Lung (tissue), 11 donors: ENCODE measurements at regions not wholly inside any gene's neighbourhood (a gene's known extent, or its start where the extent isn't known, plus 50 kb on each side); places are given as distances from the start of the nearest gene placed in this dataset.

ENCODE experiments used
- ATAC-seq: fragments of 200-7000 bp; cut with Tn5 transposase; one replicate; pipeline ENCODE4 v1.9.1; 2020; ENCODE audit warnings: moderate number of reproducible peaks; ENCODE audit not compliant: insufficient read depth, low FRiP score
- DNase-seq, 3 donors: peaks; one replicate each; pipeline ENCODE4 v3.0.0-alpha.2; 2013 to 2017
- H3K27ac ChIP-seq, 2 donors: one replicate each; pipeline ENCODE4 v1.5.1; 2013; ENCODE audit warnings: mild to moderate bottlenecking in 2 of 2, moderate library complexity in 2 of 2, control low read depth in 1 of 2, inconsistent platforms in 1 of 2, low read depth in 1 of 2, low read length in 1 of 2
- H3K27me3 ChIP-seq, 3 donors: one replicate each; pipeline ENCODE4 v1.5.1; 2013; ENCODE audit warnings: low read length in 2 of 3; ENCODE audit not compliant: control insufficient read depth in 3 of 3, insufficient read depth in 3 of 3
- H3K36me3 ChIP-seq, 4 donors: one replicate each; pipeline ENCODE4 v1.5.1; 2013; ENCODE audit warnings: low read length in 4 of 4, mild to moderate bottlenecking in 1 of 4, moderate library complexity in 1 of 4; ENCODE audit not compliant: control insufficient read depth in 4 of 4, insufficient read depth in 4 of 4
- H3K4me1 ChIP-seq, 5 donors: one replicate each; pipeline ENCODE4 v1.5.1; 2013; ENCODE audit warnings: low read length in 5 of 5, mild to moderate bottlenecking in 2 of 5, moderate library complexity in 1 of 5; ENCODE audit not compliant: control insufficient read depth in 5 of 5, insufficient read depth in 5 of 5
- H3K4me3 ChIP-seq: one replicate; pipeline ENCODE4 v1.5.1; 2013; ENCODE audit warnings: mild to moderate bottlenecking, control low read depth, moderate library complexity
- H3K9ac ChIP-seq, 2 donors: one replicate each; pipeline ENCODE4 v1.5.1; 2013; ENCODE audit warnings: low read length in 2 of 2, control low read depth in 1 of 2; ENCODE audit not compliant: insufficient read depth in 1 of 2
- H3K9me3 ChIP-seq, 4 donors: one replicate each; pipeline ENCODE4 v1.5.1; 2013; ENCODE audit warnings: low read length in 3 of 4, mild to moderate bottlenecking in 1 of 4, moderate library complexity in 1 of 4; ENCODE audit not compliant: control insufficient read depth in 4 of 4, insufficient read depth in 3 of 4
- WGBS, 2 donors: extraction: QIAGEN DNeasy Blood & Tissue Kit; methylation state at CpG; one replicate each; pipeline ENCODE4 v1.1.7; 2013; 5-methylcytosine and 5-hydroxymethylcytosine counted together
- TF ChIP-seq, protein P1 (sequence below): IDR thresholded peaks from 2 replicates; pipeline ENCODE4 v1.5.1; 2012; ENCODE audit warnings: mild to moderate bottlenecking; ENCODE audit errors: control extremely low read depth, extremely low read depth
- donor health status: control.
- donor health status: control.
- donor health status: Bipolar disorder and iron deficiency.
- donor health status: healthy.
- donor health status: DM: yes; HTN: yes; CAD: no.

DNA sequence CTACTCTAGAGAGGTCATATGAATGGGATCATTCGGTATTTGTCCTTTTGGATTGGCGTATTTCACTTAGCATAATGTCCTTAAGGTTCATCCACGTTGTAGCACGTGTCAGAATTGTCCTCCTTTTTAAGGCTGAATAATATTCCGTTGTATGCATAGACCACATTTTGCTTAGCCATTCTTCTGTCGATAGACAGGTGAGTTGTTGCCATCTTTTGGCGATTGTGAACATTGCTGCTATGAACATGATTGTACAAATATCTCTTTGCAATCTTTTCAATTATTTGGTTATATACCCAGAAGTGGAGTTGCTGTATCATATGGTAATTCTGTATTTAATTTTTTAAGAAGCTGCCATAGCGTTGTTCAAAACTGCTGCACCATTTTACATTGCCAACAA, 52.4 kb upstream of the GOLGA8J start:
- ATAC-seq (no peak), DNase-seq (no peak)
- no peaks in the 10 kb centered on the region for H3K36me3 ChIP-seq
- no peak overlapping the region for H3K27ac ChIP-seq
- peaks cover 0 to 5% (median under 1%) of the 10 kb centered on the region in 4 donors for H3K9me3 ChIP-seq
- 88 to 92% methylated on average over 8 of the region's 8 CpGs for WGBS, 2 donors
- no peaks in the 10 kb centered on the region for H3K27me3 ChIP-seq
- no peak overlapping the region for H3K9ac ChIP-seq
- TF ChIP-seq, protein P1, sequence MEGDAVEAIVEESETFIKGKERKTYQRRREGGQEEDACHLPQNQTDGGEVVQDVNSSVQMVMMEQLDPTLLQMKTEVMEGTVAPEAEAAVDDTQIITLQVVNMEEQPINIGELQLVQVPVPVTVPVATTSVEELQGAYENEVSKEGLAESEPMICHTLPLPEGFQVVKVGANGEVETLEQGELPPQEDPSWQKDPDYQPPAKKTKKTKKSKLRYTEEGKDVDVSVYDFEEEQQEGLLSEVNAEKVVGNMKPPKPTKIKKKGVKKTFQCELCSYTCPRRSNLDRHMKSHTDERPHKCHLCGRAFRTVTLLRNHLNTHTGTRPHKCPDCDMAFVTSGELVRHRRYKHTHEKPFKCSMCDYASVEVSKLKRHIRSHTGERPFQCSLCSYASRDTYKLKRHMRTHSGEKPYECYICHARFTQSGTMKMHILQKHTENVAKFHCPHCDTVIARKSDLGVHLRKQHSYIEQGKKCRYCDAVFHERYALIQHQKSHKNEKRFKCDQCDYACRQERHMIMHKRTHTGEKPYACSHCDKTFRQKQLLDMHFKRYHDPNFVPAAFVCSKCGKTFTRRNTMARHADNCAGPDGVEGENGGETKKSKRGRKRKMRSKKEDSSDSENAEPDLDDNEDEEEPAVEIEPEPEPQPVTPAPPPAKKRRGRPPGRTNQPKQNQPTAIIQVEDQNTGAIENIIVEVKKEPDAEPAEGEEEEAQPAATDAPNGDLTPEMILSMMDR = no peak
- no peaks in the 10 kb centered on the region for H3K4me1 ChIP-seq
- no peak overlapping the region for H3K4me3 ChIP-seq

DNA sequence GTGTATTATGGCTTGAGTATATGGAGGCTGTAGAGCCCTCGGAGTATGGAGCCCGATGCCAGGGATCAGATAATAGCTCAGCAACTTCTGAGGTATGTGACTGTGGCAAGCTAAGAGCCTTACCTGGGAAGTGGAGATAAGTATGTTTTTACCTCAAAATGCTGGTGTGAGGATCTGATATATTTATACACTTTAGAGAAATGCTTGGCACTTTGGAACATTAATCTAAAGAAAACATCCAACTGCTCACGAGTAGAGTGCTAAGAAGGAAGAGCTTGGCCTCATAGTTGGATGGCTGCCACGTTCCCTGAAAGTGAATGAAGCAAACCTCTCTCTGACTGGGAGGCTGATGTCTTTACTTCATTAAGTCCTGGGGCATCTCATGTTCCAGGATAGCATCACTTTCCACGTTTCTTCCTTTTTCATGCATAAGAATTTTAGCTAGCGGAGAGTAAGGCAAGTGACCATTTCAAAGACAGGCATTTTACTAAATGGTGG, 58.9 kb upstream of the GOLGA8J start:
- H3K4me3 ChIP-seq = no peak overlapping the region
- no peaks in the 10 kb centered on the region for H3K27me3 ChIP-seq
- no peaks in the 10 kb centered on the region for H3K9me3 ChIP-seq
- H3K4me1 ChIP-seq = no peaks in the 10 kb centered on the region
- ATAC-seq (no peak), DNase-seq (peak; percentile 37 to 81 (median 52))
- TF ChIP-seq, protein P1 = no peak
- no peak overlapping the region for H3K9ac ChIP-seq
- no peak overlapping the region for H3K27ac ChIP-seq
- no peaks in the 10 kb centered on the region for H3K36me3 ChIP-seq
- WGBS, 2 donors = 39 to 43% methylated on average over 6 of the region's 6 CpGs

DNA sequence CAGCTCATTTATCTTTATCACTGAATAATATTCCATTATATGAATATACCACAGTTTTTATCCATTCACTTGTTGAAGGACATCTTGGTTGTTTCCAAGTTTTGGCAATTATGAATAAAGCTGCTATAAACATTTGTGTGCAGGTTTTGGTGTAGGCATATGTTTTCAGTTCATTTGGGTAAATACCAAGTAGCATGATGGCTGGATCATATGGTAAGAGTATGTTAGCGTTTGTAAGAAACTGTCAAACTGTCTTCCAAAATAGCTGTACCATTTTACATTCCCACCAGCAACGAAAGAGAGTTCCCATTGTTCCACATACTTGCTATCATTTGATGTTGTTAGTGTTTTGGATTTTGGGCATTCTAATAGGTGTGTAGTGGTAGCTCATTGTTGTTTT, 72.0 kb upstream of the GOLGA8J start:
- H3K9me3 ChIP-seq = no peaks in the 10 kb centered on the region
- no peak for ATAC-seq
- H3K4me1 ChIP-seq = no peaks in the 10 kb centered on the region
- H3K27me3 ChIP-seq = no peaks in the 10 kb centered on the region
- H3K4me3 ChIP-seq = no peak overlapping the region
- H3K36me3 ChIP-seq = no peaks in the 10 kb centered on the region
- no peak overlapping the region for H3K27ac ChIP-seq
- no peak for DNase-seq
- TF ChIP-seq, protein P1 = no peak
- 87 to 94% methylated on average over 2 of the region's 2 CpGs for WGBS, 2 donors
- no peak overlapping the region for H3K9ac ChIP-seq

DNA sequence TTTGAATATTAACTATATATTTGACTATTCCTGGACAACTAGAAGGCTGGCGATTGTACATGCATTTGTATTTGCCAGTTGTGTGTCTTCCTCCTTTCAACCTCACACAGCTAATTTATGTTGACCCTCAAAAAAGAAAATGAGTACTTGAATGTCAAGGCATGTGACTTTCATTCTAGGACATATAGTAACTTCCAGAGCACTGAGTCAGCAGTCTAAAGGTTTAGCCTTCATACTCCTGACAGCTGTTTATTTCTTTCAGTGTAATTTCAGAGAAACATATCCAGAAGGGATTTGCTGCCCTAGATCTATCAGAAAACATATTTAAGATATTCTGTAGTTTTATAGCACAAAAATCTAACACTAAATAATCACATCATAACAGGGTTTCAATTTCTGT, 74.6 kb upstream of the GOLGA8J start:
- Histone ChIP-seq H3K4me3 (no peak overlapping the region), H3K4me1 (no peaks in the 10 kb centered on the region), H3K27ac (no peak overlapping the region), H3K9ac (no peak overlapping the region), H3K36me3 (no peaks in the 10 kb centered on the region), H3K9me3 (no peaks in the 10 kb centered on the region), H3K27me3 (no peaks in the 10 kb centered on the region)
- ATAC-seq (no peak), DNase-seq (no peak)
- TF ChIP-seq, protein P1 = no peak
- 82% methylated on average over 1 of the region's 1 CpG for WGBS, 2 donors
